GM23338 (cell line): ENCODE measurements at regions not wholly inside any gene's neighbourhood (a gene's known extent, or its start where the extent isn't known, plus 50 kb on each side); places are given as distances from the start of the nearest gene placed in this dataset.

Experiments used
- ATAC-seq: fragments of 200-7000 bp; cut with Tn5 transposase; 3 replicates; pipeline ENCODE4 v1.9.1; 2020
- DNase-seq: peaks from one replicate; pipeline ENCODE4 v3.0.0-alpha.2; 2015; ENCODE audit warnings: low spot score
- H2AFZ ChIP-seq: fragments of 200-600 bp; sonication (generic); 2 replicates; pipeline ENCODE4 v1.8.0; 2016; ENCODE audit warnings: antibody characterized with exemption, mild to moderate bottlenecking, moderate library complexity
- H3F3A ChIP-seq: fragments of 200-600 bp; sonication (generic); replicated peaks from 2 replicates; pipeline ENCODE4 v1.8.0; 2017; ENCODE audit warnings: antibody characterized with exemption, mixed run types, low read depth
- H3K27ac ChIP-seq: fragments of 200-600 bp; sonication (generic); 2 replicates; pipeline ENCODE4 v1.6.1; 2016; ENCODE audit warnings: low read depth
- H3K27me3 ChIP-seq: fragments of 200-600 bp; sonication (generic); 2 replicates; pipeline ENCODE4 v1.8.0; 2016; ENCODE audit warnings: mild to moderate bottlenecking, mixed run types, moderate library complexity; ENCODE audit not compliant: insufficient read depth
- H3K36me3 ChIP-seq: fragments of 200-600 bp; sonication (generic); 2 replicates; pipeline ENCODE4 v1.8.0; 2016; ENCODE audit warnings: mild to moderate bottlenecking; ENCODE audit not compliant: insufficient read depth
- H3K4me1 ChIP-seq: fragments of 200-600 bp; sonication (generic); 2 replicates; pipeline ENCODE4 v1.8.0; 2016; ENCODE audit warnings: mild to moderate bottlenecking, moderate library complexity; ENCODE audit not compliant: insufficient read depth
- H3K4me2 ChIP-seq: fragments of 200-600 bp; sonication (generic); 2 replicates; pipeline ENCODE4 v1.7.1; 2017; ENCODE audit warnings: mixed run types
- H3K4me3 ChIP-seq: fragments of 200-600 bp; sonication (generic); 2 replicates; pipeline ENCODE4 v1.6.1; 2016; ENCODE audit warnings: mixed run types
- H3K79me2 ChIP-seq: fragments of 200-600 bp; sonication (generic); replicated peaks from 2 replicates; pipeline ENCODE4 v1.8.0; 2017; ENCODE audit warnings: mild to moderate bottlenecking; ENCODE audit not compliant: insufficient read depth
- H3K9me2 ChIP-seq: fragments of 200-600 bp; sonication (generic); 2 replicates; pipeline ENCODE4 v1.8.0; 2017; ENCODE audit not compliant: insufficient read depth
- H4K20me1 ChIP-seq: fragments of 200-600 bp; sonication (generic); replicated peaks from 2 replicates; pipeline ENCODE4 v1.8.0; 2017; ENCODE audit warnings: mild to moderate bottlenecking; ENCODE audit not compliant: insufficient read depth
- H3K27ac Mint-ChIP-seq: 2 replicates; pipeline ENCODE4 v1.8.0; 2020; ENCODE audit warnings: inconsistent platforms, mild to moderate bottlenecking, moderate library complexity, mixed read lengths
- H3K27me3 Mint-ChIP-seq: 3 replicates; pipeline ENCODE4 v1.8.0; 2022; ENCODE audit warnings: low read depth, mild to moderate bottlenecking, moderate library complexity, mixed read lengths, inconsistent platforms; ENCODE audit not compliant: insufficient read depth, poor library complexity
- H3K36me3 Mint-ChIP-seq: 3 replicates; pipeline ENCODE4 v1.8.0; 2021; ENCODE audit warnings: low read depth, mild to moderate bottlenecking, inconsistent platforms, moderate library complexity, mixed read lengths
- H3K4me1 Mint-ChIP-seq: 3 replicates; pipeline ENCODE4 v1.8.0; 2020; ENCODE audit warnings: mild to moderate bottlenecking, inconsistent platforms, mixed read lengths
- H3K4me3 Mint-ChIP-seq: 3 replicates; pipeline ENCODE4 v1.8.0; 2021; ENCODE audit warnings: moderate library complexity, mild to moderate bottlenecking, inconsistent platforms, mixed read lengths
- H3K9me3 Mint-ChIP-seq: 3 replicates; pipeline ENCODE4 v1.8.0; 2020; ENCODE audit warnings: moderate library complexity, mild to moderate bottlenecking, inconsistent platforms, mixed read lengths
- CREB1 ChIP-seq: fragments of 250-450 bp; sonication (Bioruptor Pico); IDR thresholded peaks from 2 replicates; pipeline ENCODE4 v1.5.0; 2020; ENCODE audit warnings: low read depth, mild to moderate bottlenecking, moderate library complexity
- CTCF ChIP-seq, 2 experiments: fragments of 200-600 bp in 1 of 2; sonication (generic) in 1 of 2; conservative IDR thresholded peaks; 2 replicates each; pipeline versions ENCODE4 v1.5.1 to v1.6.1; 2016 to 2017; ENCODE audit warnings: antibody characterized with exemption in 2 of 2, low read depth in 2 of 2, mild to moderate bottlenecking in 2 of 2, moderate library complexity in 1 of 2
- ETS1 ChIP-seq: IDR thresholded peaks from 2 replicates; pipeline ENCODE4 v1.6.1; 2016; ENCODE audit warnings: antibody characterized with exemption
- EZH2 ChIP-seq: fragments of 200-600 bp; sonication (generic); IDR thresholded peaks from one replicate; pipeline ENCODE4 v1.8.0; 2017; ENCODE audit warnings: antibody characterized with exemption, mild to moderate bottlenecking, low read depth; ENCODE audit not compliant: unreplicated experiment
- JUNB ChIP-seq: IDR thresholded peaks from one replicate; pipeline ENCODE4 v1.6.1; 2016; ENCODE audit warnings: antibody characterized with exemption; ENCODE audit not compliant: unreplicated experiment
- NANOG ChIP-seq: IDR thresholded peaks from 2 replicates; pipeline ENCODE4 v1.6.1; 2016; ENCODE audit warnings: antibody characterized with exemption, borderline replicate concordance
- POLR2AphosphoS5 ChIP-seq: IDR thresholded peaks from 2 replicates; pipeline ENCODE4 v1.6.1; 2016; ENCODE audit warnings: antibody characterized with exemption, low read depth
- REST ChIP-seq: IDR thresholded peaks from one replicate; pipeline ENCODE4 v1.6.1; 2018; ENCODE audit warnings: antibody characterized with exemption; ENCODE audit not compliant: unreplicated experiment
- STAT1 ChIP-seq: IDR thresholded peaks from one replicate; pipeline ENCODE4 v1.6.1; 2016; ENCODE audit warnings: antibody characterized with exemption; ENCODE audit not compliant: unreplicated experiment
- ZNF114 ChIP-seq: fragments of 250-450 bp; sonication (Bioruptor Pico); IDR thresholded peaks from 2 replicates; pipeline ENCODE4 v1.5.0; 2020; ENCODE audit warnings: mild to moderate bottlenecking, moderate library complexity
- ZNF331 ChIP-seq: fragments of 250-450 bp; sonication (Bioruptor Pico); IDR thresholded peaks from 2 replicates; pipeline ENCODE4 v1.5.0; 2020; ENCODE audit warnings: low read depth, mild to moderate bottlenecking, moderate library complexity

- no peak overlapping the region for H3K27ac Mint-ChIP-seq
- ATAC-seq (peak; percentile 10), DNase-seq (no peak)
- Histone ChIP-seq H3K79me2 (no peaks in the 10 kb centered on the region), H3K4me2 (peak overlapping the region; percentile 62; the same call in 1 of the 2 replicates), H2AFZ (peak overlapping the region; percentile 84; the same call in 1 of the 2 replicates), H3K27me3 (no peaks in the 10 kb centered on the region), H3K4me3 (no peak overlapping the region), H3K27ac (no peak overlapping the region), H3K9me2 (peaks cover 3% of the 10 kb centered on the region; the same call in 1 of the 2 replicates), H3K4me1 (peaks cover 11% of the 10 kb centered on the region), H3K36me3 (no peaks in the 10 kb centered on the region; the same call in 1 of the 2 replicates), H4K20me1 (no peaks in the 10 kb centered on the region), H3F3A (0 out of 2 replicates have a peak, but pooled peaks cover 3% of the 10 kb centered on the region)
- peak overlapping the region; percentile 37; the same call in 2 of the 3 replicates for H3K4me3 Mint-ChIP-seq
- H3K36me3 Mint-ChIP-seq = no peaks in the 10 kb centered on the region
- peaks cover 14% of the 10 kb centered on the region for H3K27me3 Mint-ChIP-seq
- peaks cover 1% of the 10 kb centered on the region; the same call in 2 of the 3 replicates for H3K9me3 Mint-ChIP-seq
- TF ChIP-seq CTCF (conservative IDR thresholded peaks at IDR 0.05; ENCODE audit: low read depth in 2 of 2) (peak; percentile 13 to 38; a peak in 2 of 4 replicates), POLR2AphosphoS5 (no peak)
- peaks cover 35% of the 10 kb centered on the region for H3K4me1 Mint-ChIP-seq
Measured at GRCh38 chr10:131726967-131727366, 173.8 kb upstream of the PPP2R2D start.

GRCh38 chr10:131727560-131727959 lies 173.2 kb upstream of the PPP2R2D start:
- H3K27ac ChIP-seq = no peak overlapping the region
- peaks cover 14% of the 10 kb centered on the region for H3K27me3 Mint-ChIP-seq
- TF ChIP-seq NANOG = no peak
- TF ChIP-seq JUNB = no peak
- no peak for TF ChIP-seq ZNF331 (CRISPR knock-in tag)
- no peak for TF ChIP-seq ETS1
- no peak for TF ChIP-seq REST
- no peak for TF ChIP-seq ZNF114 (CRISPR knock-in tag)
- TF ChIP-seq EZH2 = no peak
- TF ChIP-seq STAT1 = no peak
- no peak for TF ChIP-seq CREB1
- TF ChIP-seq CTCF (conservative IDR thresholded peaks at IDR 0.05; ENCODE audit: low read depth in 2 of 2) = no peak

More at GRCh38 chr10:131727560-131727959, 173.2 kb upstream of the PPP2R2D start:
- Histone ChIP-seq H3K36me3 (no peaks in the 10 kb centered on the region; the same call in 1 of the 2 replicates), H3K27me3 (no peaks in the 10 kb centered on the region), H3K79me2 (no peaks in the 10 kb centered on the region), H3F3A (0 out of 2 replicates have a peak, but pooled peaks cover 3% of the 10 kb centered on the region), H3K4me3 (no peak overlapping the region), H2AFZ (no peak overlapping the region), H4K20me1 (no peaks in the 10 kb centered on the region), H3K4me2 (no peak overlapping the region), H3K9me2 (peaks cover 3% of the 10 kb centered on the region; the same call in 1 of the 2 replicates), H3K4me1 (peaks cover 11% of the 10 kb centered on the region)
- Mint-ChIP-seq H3K4me3 (no peak overlapping the region), H3K9me3 (peaks cover 7% of the 10 kb centered on the region), H3K36me3 (peaks cover 4% of the 10 kb centered on the region), H3K4me1 (peaks cover 35% of the 10 kb centered on the region), H3K27ac (no peak overlapping the region)
- DNase-seq (no peak), ATAC-seq (no peak)
